ENCODE measurements at regions not wholly inside any gene's neighbourhood (a gene's known extent, or its start where the extent isn't known, plus 50 kb on each side); places are given as distances from the start of the nearest gene placed in this dataset.
A peak's percentile ranks its signal among the peaks of the same experiment; 100 is the strongest.

DNA sequence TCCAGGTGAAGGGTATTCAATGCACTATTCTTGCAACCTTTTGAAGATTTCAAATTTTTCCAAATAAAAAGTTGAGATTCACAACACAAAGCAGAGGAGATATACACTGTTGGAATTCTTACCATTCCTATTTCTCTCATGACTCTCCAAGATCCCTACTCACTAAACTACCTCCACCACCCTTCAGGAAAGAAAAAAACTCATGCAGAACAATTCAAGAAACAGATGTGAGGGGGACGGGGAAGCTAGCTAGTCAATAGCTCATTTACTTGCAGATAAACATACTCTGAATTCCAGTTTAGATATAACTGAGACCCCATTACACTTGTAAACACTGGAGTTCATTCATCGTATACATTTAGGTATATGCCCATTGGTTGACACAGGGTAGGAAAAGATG lies 90.0 kb upstream of the SERP2 start:
- TF ChIP-seq CTCF (IDR thresholded peaks at IDR 0.05; ENCODE audit: control extremely low read depth, extremely low read depth) = no peak
- WGBS, 2 donors = 69 to 75% methylated on average over 2 of the region's 2 CpGs
- no peak for DNase-seq
- Histone ChIP-seq H3K36me3 (ENCODE audit: control insufficient read depth in 4 of 4, insufficient read depth in 4 of 4, low read length in 4 of 4) (no peaks in the 10 kb centered on the region), H3K9ac (ENCODE audit: insufficient read depth in 1 of 2, low read length in 2 of 2) (no peak overlapping the region), H3K9me3 (ENCODE audit: control insufficient read depth in 4 of 4, insufficient read depth in 3 of 4, low read length in 3 of 4) (no peaks in the 10 kb centered on the region), H3K4me1 (ENCODE audit: control insufficient read depth in 5 of 5, insufficient read depth in 5 of 5, low read length in 5 of 5) (peaks cover 0 to 12% (median 4%) of the 10 kb centered on the region in 5 donors), H3K27ac (ENCODE audit: low read depth in 1 of 2, low read length in 1 of 2) (no peak overlapping the region), H3K27me3 (ENCODE audit: control insufficient read depth in 3 of 3, insufficient read depth in 3 of 3, low read length in 2 of 3) (no peaks in the 10 kb centered on the region), H3K4me3 (no peak overlapping the region)
- no peak for ATAC-seq (ENCODE audit: insufficient read depth, low FRiP score)

DNA sequence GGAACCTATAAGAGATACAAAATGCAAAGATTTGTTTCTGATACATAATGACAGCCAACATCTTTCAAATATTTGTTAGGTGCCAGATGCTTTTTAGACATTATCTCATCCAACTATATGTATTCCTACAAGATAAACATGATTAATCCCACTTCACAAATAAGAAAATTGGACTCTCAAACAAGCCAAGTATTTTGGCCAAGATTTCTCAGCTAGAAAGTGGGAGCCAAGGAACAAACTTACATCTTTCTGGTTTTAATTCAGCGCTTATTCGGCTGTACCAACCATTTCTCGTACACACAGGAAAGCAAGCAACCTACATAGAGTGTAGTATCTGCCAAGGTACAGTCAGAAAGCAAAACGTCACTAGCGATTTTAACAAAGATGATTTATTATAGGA lies 85.7 kb upstream of the SERP2 start:
- Histone ChIP-seq H3K36me3 (ENCODE audit: control insufficient read depth in 4 of 4, insufficient read depth in 4 of 4, low read length in 4 of 4) (no peaks in the 10 kb centered on the region), H3K4me1 (ENCODE audit: control insufficient read depth in 5 of 5, insufficient read depth in 5 of 5, low read length in 5 of 5) (peaks cover 0 to 16% (median 0%) of the 10 kb centered on the region in 5 donors), H3K9ac (ENCODE audit: insufficient read depth in 1 of 2, low read length in 2 of 2) (no peak overlapping the region), H3K27me3 (ENCODE audit: control insufficient read depth in 3 of 3, insufficient read depth in 3 of 3, low read length in 2 of 3) (no peaks in the 10 kb centered on the region), H3K27ac (ENCODE audit: low read depth in 1 of 2, low read length in 1 of 2) (no peak overlapping the region), H3K9me3 (ENCODE audit: control insufficient read depth in 4 of 4, insufficient read depth in 3 of 4, low read length in 3 of 4) (no peaks in the 10 kb centered on the region), H3K4me3 (no peak overlapping the region)
- no peak for TF ChIP-seq CTCF (IDR thresholded peaks at IDR 0.05; ENCODE audit: control extremely low read depth, extremely low read depth)
- ATAC-seq (ENCODE audit: insufficient read depth, low FRiP score) (no peak), DNase-seq (peak in 1 of 3 donors; percentile 53)
- 53 to 69% methylated on average over 5 of the region's 5 CpGs for WGBS, 2 donors

DNA sequence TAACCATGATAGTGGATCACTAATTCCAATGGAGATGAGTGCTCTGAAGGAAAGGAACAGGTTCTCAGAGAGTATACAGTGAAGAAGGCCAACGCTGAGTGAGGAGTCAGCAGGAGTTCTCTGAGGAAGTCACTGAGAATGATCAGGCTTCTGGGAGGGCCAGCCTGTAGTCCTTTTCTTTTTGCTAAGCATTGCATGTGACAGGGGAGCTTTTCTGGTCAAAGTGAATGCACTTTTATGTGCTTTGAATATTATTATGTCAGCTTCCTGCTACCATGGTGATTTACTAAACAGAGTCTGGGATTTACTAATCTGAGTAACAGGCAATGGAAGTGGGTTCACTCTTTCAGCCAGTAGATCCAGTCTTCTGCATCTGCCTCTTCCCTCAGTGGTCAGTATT lies 81.1 kb upstream of the SERP2 start:
- no peaks in the 10 kb centered on the region for H3K27me3 ChIP-seq (ENCODE audit: control insufficient read depth in 3 of 3, insufficient read depth in 3 of 3, low read length in 2 of 3)
- H3K9ac ChIP-seq (ENCODE audit: insufficient read depth in 1 of 2, low read length in 2 of 2) = no peak overlapping the region
- TF ChIP-seq CTCF (IDR thresholded peaks at IDR 0.05; ENCODE audit: control extremely low read depth, extremely low read depth) = no peak
- no peak overlapping the region for H3K27ac ChIP-seq (ENCODE audit: low read depth in 1 of 2, low read length in 1 of 2)
- no peak overlapping the region for H3K4me3 ChIP-seq
- ATAC-seq (ENCODE audit: insufficient read depth, low FRiP score) = no peak
- WGBS, 2 donors = 59 to 79% methylated on average over 1 of the region's 1 CpG
- no peaks in the 10 kb centered on the region for H3K9me3 ChIP-seq (ENCODE audit: control insufficient read depth in 4 of 4, insufficient read depth in 3 of 4, low read length in 3 of 4)
- DNase-seq = peak in 1 of 3 donors; percentile 53
- no peaks in the 10 kb centered on the region for H3K36me3 ChIP-seq (ENCODE audit: control insufficient read depth in 4 of 4, insufficient read depth in 4 of 4, low read length in 4 of 4)
- H3K4me1 ChIP-seq (ENCODE audit: control insufficient read depth in 5 of 5, insufficient read depth in 5 of 5, low read length in 5 of 5) = peaks cover 0 to 31% (median 11%) of the 10 kb centered on the region in 5 donors

- Histone ChIP-seq H3K9me3 (ENCODE audit: control insufficient read depth in 4 of 4, insufficient read depth in 3 of 4, low read length in 3 of 4) (no peaks in the 10 kb centered on the region), H3K4me1 (ENCODE audit: control insufficient read depth in 5 of 5, insufficient read depth in 5 of 5, low read length in 5 of 5) (peaks cover 0 to 27% (median 10%) of the 10 kb centered on the region in 5 donors), H3K4me3 (no peak overlapping the region), H3K9ac (ENCODE audit: insufficient read depth in 1 of 2, low read length in 2 of 2) (no peak overlapping the region), H3K27ac (ENCODE audit: low read depth in 1 of 2, low read length in 1 of 2) (peak overlapping the region; percentile 62 to 74), H3K36me3 (ENCODE audit: control insufficient read depth in 4 of 4, insufficient read depth in 4 of 4, low read length in 4 of 4) (no peaks in the 10 kb centered on the region), H3K27me3 (ENCODE audit: control insufficient read depth in 3 of 3, insufficient read depth in 3 of 3, low read length in 2 of 3) (no peaks in the 10 kb centered on the region)
- 56 to 80% methylated on average over 5 of the region's 5 CpGs for WGBS, 2 donors
- no peak for TF ChIP-seq CTCF (IDR thresholded peaks at IDR 0.05; ENCODE audit: control extremely low read depth, extremely low read depth)
- ATAC-seq (ENCODE audit: insufficient read depth, low FRiP score) (no peak), DNase-seq (no peak)
These were observed 80.2 kb upstream of the SERP2 start for GRCh38 chr13:44293374-44293773.
